22Rv1 (cell line): ENCODE measurements at regions not wholly inside any gene's neighbourhood (a gene's known extent, or its start where the extent isn't known, plus 50 kb on each side); places are given as distances from the start of the nearest gene placed in this dataset.

Experiments
- H3K27ac ChIP-seq: fragments of 450-650 bp; 2 replicates; pipeline ENCODE4 v1.5.1; 2017
- CTCF ChIP-seq: fragments of 450-650 bp; IDR thresholded peaks from 2 replicates; pipeline ENCODE4 v1.5.1; 2017; ENCODE audit warnings: mild to moderate bottlenecking
- ZFX ChIP-seq: fragments of 450-650 bp; IDR thresholded peaks from 2 replicates; pipeline ENCODE4 v1.6.1; 2017; ENCODE audit warnings: antibody characterized with exemption, borderline replicate concordance

- H3K27ac ChIP-seq, result no peak overlapping the region
- TF ChIP-seq ZFX, result no peak
- no peak for TF ChIP-seq CTCF
Observed at GRCh38 chr10:8240861-8241260, 186.4 kb downstream of the GATA3 start.

- H3K27ac ChIP-seq, result no peak overlapping the region
- no peak for TF ChIP-seq CTCF
Observed at GRCh38 chr10:8242295-8242872, 187.9 kb downstream of the GATA3 start.

- no peak for TF ChIP-seq ZFX
- TF ChIP-seq CTCF, result no peak
- no peak overlapping the region for H3K27ac ChIP-seq
Observed at GRCh38 chr10:8245131-8245813, 190.8 kb downstream of the GATA3 start.

- TF ChIP-seq ZFX, result no peak
- TF ChIP-seq CTCF, result no peak
- no peak overlapping the region for H3K27ac ChIP-seq
Observed at GRCh38 chr10:8245814-8246142, 191.3 kb downstream of the GATA3 start.

- H3K27ac ChIP-seq, result no peak overlapping the region
- no peak for TF ChIP-seq CTCF
- no peak for TF ChIP-seq ZFX
Observed at GRCh38 chr10:8246548-8246947, 192.1 kb downstream of the GATA3 start.

GRCh38 chr10:8247191-8247590 is 192.7 kb downstream of the GATA3 start:
- TF ChIP-seq ZFX (no peak), CTCF (no peak)
- no peak overlapping the region for H3K27ac ChIP-seq

- no peak overlapping the region for H3K27ac ChIP-seq
Observed at GRCh38 chr10:8248868-8249267, 194.4 kb downstream of the GATA3 start.

More at GRCh38 chr10:8248868-8249267, 194.4 kb downstream of the GATA3 start:
- no peak for TF ChIP-seq ZFX
- no peak for TF ChIP-seq CTCF
